8988T (cell line): ENCODE measurements at regions not wholly inside any gene's neighbourhood (a gene's known extent, or its start where the extent isn't known, plus 50 kb on each side); places are given as distances from the start of the nearest gene placed in this dataset.

ENCODE experiments used
- DNase-seq: peaks from one replicate; pipeline ENCODE4 v3.0.0; 2011

- DNase-seq: no peak
Observed at GRCh38 chr14:58697930-58698642, 60.3 kb downstream of the DACT1 start.

- DNase-seq: no peak
Observed at GRCh38 chr14:58699681-58700205, 62.0 kb downstream of the DACT1 start.

- no peak for DNase-seq
Observed at GRCh38 chr14:58701156-58701555, 63.4 kb downstream of the DACT1 start.

- DNase-seq: no peak
Observed at GRCh38 chr14:58701604-58702003, 63.8 kb downstream of the DACT1 start.

GRCh38 chr14:58702441-58703160 is 64.8 kb downstream of the DACT1 start:
- DNase-seq: no peak

GRCh38 chr14:58703161-58703506 is 65.4 kb downstream of the DACT1 start:
- DNase-seq: no peak

- DNase-seq: no peak
Observed at GRCh38 chr14:58705066-58705465, 67.3 kb downstream of the DACT1 start.

- no peak for DNase-seq
Observed at GRCh38 chr14:58707949-58708348, 70.2 kb downstream of the DACT1 start.

- DNase-seq: no peak
Observed at GRCh38 chr14:58709949-58710348, 72.2 kb downstream of the DACT1 start.

GRCh38 chr14:58711382-58711781 is 73.6 kb downstream of the DACT1 start:
- no peak for DNase-seq

GRCh38 chr14:58712357-58712756 is 74.6 kb downstream of the DACT1 start:
- no peak for DNase-seq

- no peak for DNase-seq
Observed at GRCh38 chr14:58713677-58714076, 75.9 kb downstream of the DACT1 start.

- no peak for DNase-seq
Observed at GRCh38 chr14:58716706-58717105, 78.9 kb downstream of the DACT1 start.

GRCh38 chr14:58717211-58717610 is 79.4 kb downstream of the DACT1 start:
- DNase-seq: no peak

GRCh38 chr14:58717813-58718212 is 80.1 kb downstream of the DACT1 start:
- no peak for DNase-seq

GRCh38 chr14:58718226-58719205 is 80.8 kb downstream of the DACT1 start:
- DNase-seq: no peak

- DNase-seq: no peak
Observed at GRCh38 chr14:58721723-58722122, 84.0 kb downstream of the DACT1 start.

- no peak for DNase-seq
Observed at GRCh38 chr14:58722441-58722840, 84.7 kb downstream of the DACT1 start.

- DNase-seq: no peak
Observed at GRCh38 chr14:58724206-58724605, 86.4 kb downstream of the DACT1 start.

GRCh38 chr14:58724702-58725101 is 86.9 kb downstream of the DACT1 start:
- DNase-seq: no peak

GRCh38 chr14:58725226-58725625 is 87.5 kb downstream of the DACT1 start:
- no peak for DNase-seq

- DNase-seq: no peak
Observed at GRCh38 chr14:58725871-58726270, 88.1 kb downstream of the DACT1 start.

GRCh38 chr14:58730792-58731464 is 93.2 kb downstream of the DACT1 start:
- DNase-seq: no peak
